Astrocyte of the spinal cord (primary cell): ENCODE measurements at regions not wholly inside any gene's neighbourhood (a gene's known extent, or its start where the extent isn't known, plus 50 kb on each side); places are given as distances from the start of the nearest gene placed in this dataset.

Experiments used
- DNase-seq: peaks from one replicate; pipeline ENCODE4 v3.0.0; 2011; ENCODE audit warnings: low read depth, low spot score
- H3K4me3 ChIP-seq: 2 replicates; pipeline ENCODE4 v1.5.1; 2011; ENCODE audit warnings: low read depth, mild to moderate bottlenecking, low read length, moderate library complexity
- in situ Hi-C: cut with HindIII; loops from 2 replicates; pipeline ENCODE4 v1.10.0; 2017; ENCODE audit warnings: low sequenced_read_pairs
- TF ChIP-seq, protein P1 (sequence below): IDR thresholded peaks from 2 replicates; pipeline ENCODE4 v1.5.1; 2012; ENCODE audit warnings: low read depth, mild to moderate bottlenecking, low read length, inconsistent platforms

DNA sequence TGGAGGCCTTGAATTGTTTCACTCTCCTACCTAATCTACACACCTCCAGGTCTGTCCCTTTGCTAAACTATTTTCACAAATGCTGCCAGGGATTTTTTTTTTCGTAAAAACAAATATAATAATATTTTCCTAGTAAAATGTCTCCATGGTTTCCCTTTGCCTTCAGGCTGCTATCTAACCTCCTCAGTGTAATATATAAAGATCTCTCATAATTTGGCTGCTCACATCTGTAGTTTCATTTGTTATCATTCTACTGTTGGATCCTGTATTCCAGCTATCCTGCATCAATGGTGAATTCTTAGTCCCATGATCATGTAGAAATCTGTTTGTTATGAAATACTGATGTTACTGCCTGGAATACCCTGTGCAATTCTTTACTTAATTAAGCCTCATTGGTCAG is 211.9 kb upstream of the CHRM2 start:
- TF ChIP-seq, protein P1, sequence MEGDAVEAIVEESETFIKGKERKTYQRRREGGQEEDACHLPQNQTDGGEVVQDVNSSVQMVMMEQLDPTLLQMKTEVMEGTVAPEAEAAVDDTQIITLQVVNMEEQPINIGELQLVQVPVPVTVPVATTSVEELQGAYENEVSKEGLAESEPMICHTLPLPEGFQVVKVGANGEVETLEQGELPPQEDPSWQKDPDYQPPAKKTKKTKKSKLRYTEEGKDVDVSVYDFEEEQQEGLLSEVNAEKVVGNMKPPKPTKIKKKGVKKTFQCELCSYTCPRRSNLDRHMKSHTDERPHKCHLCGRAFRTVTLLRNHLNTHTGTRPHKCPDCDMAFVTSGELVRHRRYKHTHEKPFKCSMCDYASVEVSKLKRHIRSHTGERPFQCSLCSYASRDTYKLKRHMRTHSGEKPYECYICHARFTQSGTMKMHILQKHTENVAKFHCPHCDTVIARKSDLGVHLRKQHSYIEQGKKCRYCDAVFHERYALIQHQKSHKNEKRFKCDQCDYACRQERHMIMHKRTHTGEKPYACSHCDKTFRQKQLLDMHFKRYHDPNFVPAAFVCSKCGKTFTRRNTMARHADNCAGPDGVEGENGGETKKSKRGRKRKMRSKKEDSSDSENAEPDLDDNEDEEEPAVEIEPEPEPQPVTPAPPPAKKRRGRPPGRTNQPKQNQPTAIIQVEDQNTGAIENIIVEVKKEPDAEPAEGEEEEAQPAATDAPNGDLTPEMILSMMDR: no peak
- no peak overlapping the region for H3K4me3 ChIP-seq
- no peak for DNase-seq
- in situ Hi-C loops: no loop called here

DNA sequence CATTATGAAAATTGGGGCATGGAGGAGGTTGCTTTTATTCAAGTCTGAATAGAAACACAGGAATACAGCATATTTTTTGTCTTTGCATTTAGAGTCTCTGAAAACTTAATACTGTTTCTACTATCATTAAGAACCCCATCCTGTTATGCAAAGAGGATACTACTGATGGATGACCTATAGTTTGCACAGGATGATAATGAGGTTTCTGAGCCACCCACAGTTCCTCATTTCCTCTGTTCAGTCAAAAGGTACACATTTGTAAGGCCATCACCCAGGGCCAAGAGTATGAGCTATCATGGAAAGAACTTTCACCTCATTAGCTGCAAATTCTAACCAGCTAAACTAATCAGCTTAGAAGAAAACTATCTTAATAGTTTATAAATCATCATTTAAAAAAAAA is 213.0 kb upstream of the CHRM2 start:
- no peak overlapping the region for H3K4me3 ChIP-seq
- TF ChIP-seq, protein P1: no peak
- DNase-seq: no peak
- in situ Hi-C loops: no loop called here

DNA sequence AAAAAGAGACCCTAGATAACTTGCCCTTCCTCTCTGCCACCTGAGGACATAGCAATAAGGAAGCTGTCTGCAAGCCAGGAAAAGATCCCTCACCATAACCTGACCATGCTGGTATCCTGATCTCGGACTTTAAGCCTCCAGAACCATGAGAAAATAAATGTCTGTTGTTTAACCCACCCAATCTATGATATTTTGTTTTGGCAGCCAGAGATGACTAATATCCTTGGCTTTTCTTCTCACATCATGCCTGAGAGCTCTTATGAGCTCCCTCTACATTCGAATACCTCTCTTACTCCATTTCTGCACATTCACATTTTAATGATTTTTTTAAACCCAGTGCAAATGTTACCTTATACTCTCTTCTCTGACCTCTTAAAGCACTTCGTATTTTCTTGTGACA is 214.0 kb upstream of the CHRM2 start:
- in situ Hi-C loops: no loop called here
- TF ChIP-seq, protein P1: no peak
- H3K4me3 ChIP-seq: no peak overlapping the region
- DNase-seq: peak; percentile 6

DNA sequence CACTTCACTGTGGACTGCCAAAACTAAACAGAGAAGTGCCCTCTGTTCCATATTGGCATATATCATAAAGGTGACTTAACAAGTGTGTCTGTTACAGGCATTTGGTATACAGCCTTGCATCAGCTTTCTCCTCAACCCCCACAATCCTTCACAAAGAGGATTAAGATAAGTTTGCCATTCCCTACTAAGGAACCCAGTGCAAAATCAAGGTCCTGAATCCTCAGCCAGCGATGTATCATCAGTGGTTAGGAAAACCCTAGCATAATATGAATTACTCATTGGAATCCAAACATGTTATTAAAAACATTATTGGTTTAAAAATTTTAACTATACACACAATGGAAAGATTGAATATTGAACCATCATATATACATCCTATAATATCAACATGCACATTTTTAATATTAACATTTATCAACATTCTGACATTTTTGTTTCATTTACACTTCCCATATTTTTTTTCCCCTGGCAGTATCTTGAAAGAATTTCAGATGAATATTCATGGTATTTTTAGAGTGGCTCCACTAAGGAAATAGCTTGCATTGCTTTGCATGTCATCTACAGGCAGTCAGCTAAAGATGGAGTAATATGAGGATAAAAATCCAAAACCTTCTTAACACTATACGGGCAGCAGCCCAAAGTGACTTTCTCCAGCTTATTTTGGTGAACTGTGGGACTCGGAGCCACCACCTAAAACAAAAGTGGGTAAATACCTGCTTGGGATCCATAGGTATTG is 215.6 kb upstream of the CHRM2 start:
- TF ChIP-seq, protein P1: no peak
- no peak for DNase-seq
- no peak overlapping the region for H3K4me3 ChIP-seq
- in situ Hi-C loops: no loop called here

DNA sequence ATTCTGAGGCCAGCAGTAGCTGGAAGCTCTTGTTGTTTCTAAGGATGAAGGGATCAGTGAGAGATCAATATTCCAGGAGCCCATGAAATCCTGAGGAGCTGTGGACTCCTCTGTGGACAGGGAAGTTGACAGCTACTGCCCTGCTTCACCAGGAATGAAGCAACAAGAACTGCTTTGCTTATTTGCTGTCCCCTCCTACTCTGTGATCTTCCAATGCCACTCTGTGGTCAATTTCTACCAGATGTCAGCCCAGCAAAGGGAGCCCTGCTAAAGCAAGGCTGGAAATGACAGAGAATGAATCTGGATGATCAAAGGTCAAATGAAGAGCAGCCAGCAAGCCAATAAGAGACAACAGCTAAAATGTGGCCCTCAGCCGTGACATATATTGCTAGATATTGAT is 227.5 kb upstream of the CHRM2 start:
- in situ Hi-C loops: no loop called here
- no peak for DNase-seq
- TF ChIP-seq, protein P1: no peak

DNA sequence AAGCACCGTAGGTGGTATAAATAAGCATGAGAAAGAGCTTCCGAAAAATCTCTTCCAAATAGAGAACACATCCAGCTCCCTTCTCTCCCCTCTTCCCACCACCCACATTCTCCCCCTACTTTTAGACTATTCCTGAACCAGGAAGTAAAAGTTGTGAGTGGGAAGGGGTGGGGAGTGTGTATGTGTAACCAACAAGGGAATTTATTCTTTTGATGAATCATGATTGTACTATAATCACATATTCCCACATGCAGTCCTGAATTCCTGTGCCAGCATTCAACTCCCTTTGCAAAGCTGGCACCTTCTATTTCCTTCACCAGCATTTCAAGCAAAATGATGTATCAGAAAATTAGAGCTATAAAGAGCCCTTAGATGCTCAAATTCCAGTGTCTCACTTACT is 230.6 kb upstream of the CHRM2 start:
- no peak overlapping the region for H3K4me3 ChIP-seq
- in situ Hi-C loops: no loop called here
- TF ChIP-seq, protein P1: no peak
- DNase-seq: peak; percentile 9

More for the DNA sequence above, 227.5 kb upstream of the CHRM2 start:
- H3K4me3 ChIP-seq: no peak overlapping the region
